ENCODE measurements at regions not wholly inside any gene's neighbourhood (a gene's known extent, or its start where the extent isn't known, plus 50 kb on each side); places are given as distances from the start of the nearest gene placed in this dataset.

GRCh38 chr12:77294016-77294415 lies 228.6 kb upstream of the E2F7 start:
- TF ChIP-seq POLR2AphosphoS5 (IDR thresholded peaks at IDR 0.05; ENCODE audit: low read depth, low read length) (no peak), YY1 (IDR thresholded peaks at IDR 0.05; ENCODE audit: low read depth) (no peak), CTCF (IDR thresholded peaks at IDR 0.05) (no peak), NFIC (IDR thresholded peaks at IDR 0.05; ENCODE audit: borderline replicate concordance) (no peak)
